ENCODE measurements at regions not wholly inside any gene's neighbourhood (a gene's known extent, or its start where the extent isn't known, plus 50 kb on each side); places are given as distances from the start of the nearest gene placed in this dataset.
"Not testable (repeated sequence)": the region's sequence is repeated elsewhere in the genome, so short reads cannot be mapped to it uniquely, and the experiment has no call there.

- DNase-seq, result no peak
Observed at GRCh38 chr2:75324141-75324540, 124.8 kb upstream of the TACR1 start.

- no peak for DNase-seq
Observed at GRCh38 chr2:75321599-75321922, 122.2 kb upstream of the TACR1 start.

DNA sequence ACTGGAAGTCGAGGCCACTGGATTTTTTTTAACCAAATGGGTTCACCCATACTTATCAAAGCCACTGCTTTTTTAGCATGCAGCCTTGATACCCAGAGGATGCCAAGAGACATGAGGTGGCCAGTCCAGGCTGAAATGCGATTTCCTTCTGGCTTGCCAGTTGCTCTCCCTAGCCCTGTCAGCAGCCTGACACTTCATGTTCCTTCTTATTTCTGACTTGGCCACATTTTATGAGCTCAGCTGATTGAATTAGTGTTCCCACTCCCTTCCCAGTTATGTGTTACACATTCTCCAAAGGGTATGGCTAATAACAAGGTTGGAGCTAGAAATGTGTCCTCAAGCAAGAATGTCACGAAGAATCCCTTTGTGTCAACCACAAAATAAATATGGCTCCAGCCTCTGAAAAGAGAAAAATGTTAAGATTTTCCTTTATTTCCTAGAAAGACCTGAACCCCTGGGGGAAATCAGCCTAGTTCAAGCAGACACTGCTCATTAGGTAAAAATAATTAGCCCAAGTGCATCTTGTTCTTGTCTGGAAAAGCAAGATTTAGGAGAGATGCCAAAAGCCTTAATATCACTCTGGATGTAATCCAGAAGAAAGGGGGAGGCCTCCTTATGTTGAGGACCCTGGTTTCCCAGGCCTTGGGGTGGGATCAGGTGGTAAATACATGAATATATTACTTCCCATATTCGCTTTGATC, 121.7 kb upstream of the TACR1 start:
- DNase-seq, result no peak

- DNase-seq, result no peak
Observed at GRCh38 chr2:75319951-75320350, 120.6 kb upstream of the TACR1 start.

DNA sequence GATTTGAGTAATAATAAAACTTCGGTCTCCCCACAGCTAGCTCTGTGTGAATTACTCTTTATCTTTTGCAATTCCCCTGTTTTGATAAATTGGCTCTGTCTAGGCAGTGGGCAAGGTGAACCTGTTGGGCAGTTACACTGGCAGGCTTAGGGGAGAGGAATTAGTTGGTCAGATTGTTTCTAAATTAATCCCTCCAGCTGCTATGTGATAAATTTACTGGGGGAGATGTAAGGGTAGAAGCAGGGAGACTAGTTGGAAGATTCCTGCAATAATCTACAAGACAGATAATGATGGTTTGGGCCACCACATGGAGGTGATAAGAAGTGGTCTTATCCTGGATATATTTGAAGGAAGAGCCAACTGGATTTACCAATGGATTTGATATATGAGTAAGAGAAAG, 118.5 kb upstream of the TACR1 start:
- no peak for DNase-seq

GRCh38 chr2:75317316-75317715, 118.0 kb upstream of the TACR1 start:
- no peak for DNase-seq

DNA sequence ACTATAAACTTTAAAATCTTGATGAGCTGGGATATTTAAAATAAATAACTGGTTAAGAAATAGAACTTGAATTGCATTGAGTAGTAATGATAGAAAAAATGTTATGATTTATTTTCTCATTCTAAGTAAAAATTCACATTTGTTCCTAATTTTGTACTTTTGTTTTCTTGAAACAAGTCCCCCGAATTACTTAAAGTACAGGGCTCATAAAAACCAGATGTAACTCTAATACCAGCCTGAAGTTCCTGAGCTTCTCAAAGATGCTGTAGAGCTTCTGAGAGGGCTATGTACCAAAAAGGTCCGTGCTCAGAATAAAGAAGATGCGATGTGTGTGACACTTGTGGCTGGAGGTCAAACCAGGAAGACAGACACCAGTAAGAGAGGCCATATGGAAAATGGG, 116.1 kb upstream of the TACR1 start:
- DNase-seq, result no peak

DNA sequence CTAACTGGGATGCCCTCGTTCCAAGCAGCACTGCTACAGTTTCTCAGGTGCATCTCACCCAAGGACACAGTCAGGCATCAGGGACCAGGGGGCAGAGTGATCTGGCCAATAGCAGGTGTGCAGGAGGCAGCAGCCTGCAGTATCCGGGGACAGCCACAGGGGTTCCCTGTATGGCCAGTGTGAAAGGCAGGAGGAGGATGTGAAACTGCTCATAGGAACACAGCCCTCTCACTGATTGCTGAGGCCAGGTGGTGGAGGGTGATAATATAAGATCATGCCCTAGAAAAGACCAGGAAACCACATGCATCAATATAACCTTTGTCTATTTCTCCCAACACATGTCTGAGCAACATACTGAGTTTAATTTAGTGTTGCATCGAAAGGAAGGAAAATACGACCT, 112.7 kb upstream of the TACR1 start:
- no peak for DNase-seq

GRCh38 chr2:75311521-75311920, 112.2 kb upstream of the TACR1 start:
- DNase-seq, result no peak

DNA sequence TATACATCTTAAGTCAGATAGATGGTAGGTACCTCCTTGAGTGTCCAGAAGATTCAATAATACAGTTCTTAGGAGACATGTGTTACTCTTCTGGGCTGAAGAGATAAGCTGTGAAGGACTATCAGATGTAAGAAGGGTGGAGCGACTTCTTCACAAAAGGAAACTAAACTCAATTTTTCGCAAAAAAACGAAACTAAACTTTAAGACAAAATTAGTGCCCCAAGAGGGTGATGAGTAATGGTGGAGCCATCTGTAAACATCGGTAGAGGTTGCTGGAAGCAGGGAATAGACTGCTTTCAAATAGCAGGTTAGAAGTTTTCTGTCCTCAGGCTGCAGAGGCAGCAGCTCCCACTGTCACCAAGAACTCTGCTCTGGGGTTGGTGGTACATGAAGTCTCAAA, 111.6 kb upstream of the TACR1 start:
- no peak for DNase-seq

DNA sequence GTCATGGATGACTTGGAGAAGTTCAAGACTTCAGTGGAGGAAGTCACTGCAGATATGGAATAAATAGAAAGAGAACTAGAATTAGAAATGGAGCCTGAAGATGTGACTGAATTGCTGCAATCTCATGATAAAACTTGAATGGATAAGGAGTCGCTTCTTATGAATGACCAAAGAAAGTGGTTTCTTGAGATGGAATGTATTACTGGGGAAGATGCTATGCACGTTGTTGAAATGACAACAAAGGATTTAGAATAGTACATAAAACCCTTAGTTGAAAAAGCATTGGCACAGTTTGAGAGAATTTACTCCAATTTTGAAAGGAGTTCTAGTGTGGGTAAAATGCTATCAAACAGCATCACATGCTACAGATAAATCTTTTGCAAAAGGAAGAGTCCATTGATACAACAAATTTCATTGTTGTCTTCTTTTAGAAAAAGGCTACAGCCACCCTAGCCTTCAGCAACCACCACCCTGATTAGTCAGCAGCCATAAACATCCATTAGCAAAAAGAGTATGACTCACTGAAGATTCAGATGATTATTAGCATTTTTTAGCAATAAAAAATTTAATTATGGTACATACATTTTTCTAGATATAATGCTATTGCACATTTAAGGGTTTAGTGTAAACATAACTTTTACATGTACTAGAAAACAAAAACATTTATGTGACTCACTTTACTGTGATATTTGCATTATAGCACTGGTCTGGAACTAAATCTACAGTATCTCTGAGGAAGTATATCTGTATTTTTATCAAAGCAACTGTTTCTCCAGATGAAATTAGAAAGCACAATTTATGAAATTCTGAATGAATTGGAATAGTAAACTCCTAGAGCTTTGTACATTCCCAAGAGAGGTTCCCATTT, 110.5 kb upstream of the TACR1 start:
- no peak for DNase-seq

GRCh38 chr2:75303227-75303626, 103.9 kb upstream of the TACR1 start:
- DNase-seq, result no peak

- DNase-seq, result no peak
Observed at GRCh38 chr2:75294362-75294761, 95.0 kb upstream of the TACR1 start.

DNA sequence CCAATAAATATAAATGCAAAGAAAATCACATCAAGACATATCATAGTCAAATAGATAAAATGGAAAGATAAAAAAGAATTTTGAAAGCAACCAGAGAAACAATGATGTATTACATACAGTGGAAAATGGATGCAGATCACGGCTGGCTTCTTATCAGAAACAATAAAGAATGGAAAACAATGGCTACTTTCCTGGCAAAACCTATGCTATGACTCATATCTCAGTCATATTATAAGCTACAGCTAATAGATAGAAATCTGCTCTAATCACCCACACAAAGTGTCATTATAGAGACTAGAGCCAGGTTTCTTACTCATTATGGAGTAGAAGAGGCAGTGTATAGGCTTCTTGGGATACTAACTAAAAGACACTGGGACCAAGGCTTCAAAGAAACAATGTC, 93.5 kb upstream of the TACR1 start:
- DNase-seq, result no peak

DNA sequence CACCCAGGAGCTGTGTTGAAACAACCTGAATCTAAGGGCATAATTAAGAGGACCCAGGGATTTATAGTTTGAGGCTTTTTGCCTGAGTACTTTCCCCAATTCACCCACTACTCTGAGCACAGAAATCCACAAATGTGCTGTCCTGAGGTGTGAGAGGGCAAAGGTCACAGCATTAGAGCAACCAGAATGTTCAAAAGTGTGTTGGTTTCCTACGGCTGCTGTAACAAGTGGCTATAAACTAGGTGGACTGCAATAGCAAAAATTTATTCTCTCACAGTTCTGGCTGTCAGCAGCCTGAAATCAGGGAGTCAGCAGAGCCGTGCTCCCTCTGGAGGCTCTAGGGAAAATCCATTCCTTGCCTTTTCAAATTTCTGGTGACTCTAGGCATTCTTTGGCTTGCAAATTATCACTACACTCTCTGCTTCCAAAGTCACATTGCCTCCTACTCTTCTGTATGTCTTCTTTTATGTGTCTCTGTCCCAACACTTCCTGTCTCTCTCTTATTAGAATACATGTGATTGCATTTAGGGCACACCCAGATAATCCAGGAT, 91.4 kb upstream of the TACR1 start:
- DNase-seq, result no peak

DNA sequence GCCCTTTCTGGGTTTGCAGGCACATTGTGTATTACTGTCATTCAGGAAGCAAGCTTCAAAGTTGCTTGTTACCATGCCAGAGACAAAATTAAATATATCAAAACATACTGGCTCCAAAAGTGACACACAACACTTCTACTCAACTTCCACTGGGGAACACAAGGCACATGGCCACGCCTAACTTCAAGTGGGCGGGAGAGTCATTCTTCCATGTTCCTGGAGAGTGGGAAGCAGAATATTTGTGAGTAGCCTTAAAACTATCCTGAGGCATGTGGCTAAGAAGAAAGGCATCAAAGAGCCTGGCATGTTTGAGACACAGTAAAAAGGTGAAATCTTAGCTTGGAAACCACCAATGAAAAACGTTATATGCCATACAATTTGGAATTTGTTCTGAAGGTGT, 90.5 kb upstream of the TACR1 start:
- DNase-seq, result no peak

DNA sequence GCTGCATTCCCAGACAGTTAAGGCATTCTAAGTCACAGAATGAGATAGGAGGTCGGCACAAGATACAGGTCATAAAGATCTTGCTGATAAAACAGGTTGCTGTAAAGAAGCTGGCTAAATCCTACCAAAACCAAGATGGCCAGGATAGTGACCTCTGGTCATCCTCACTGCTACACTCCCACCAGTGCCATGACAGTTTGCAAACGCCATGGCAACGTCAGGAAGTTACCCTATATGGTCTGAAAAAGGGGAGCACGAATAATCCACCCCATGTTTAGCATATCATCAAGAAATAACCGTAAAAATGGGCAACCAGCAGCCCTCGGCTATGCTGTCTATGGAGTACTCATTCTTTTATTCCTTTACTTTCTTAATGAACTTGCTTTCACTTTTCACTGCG, 89.9 kb upstream of the TACR1 start:
- DNase-seq, result not testable (repeated sequence)

DNA sequence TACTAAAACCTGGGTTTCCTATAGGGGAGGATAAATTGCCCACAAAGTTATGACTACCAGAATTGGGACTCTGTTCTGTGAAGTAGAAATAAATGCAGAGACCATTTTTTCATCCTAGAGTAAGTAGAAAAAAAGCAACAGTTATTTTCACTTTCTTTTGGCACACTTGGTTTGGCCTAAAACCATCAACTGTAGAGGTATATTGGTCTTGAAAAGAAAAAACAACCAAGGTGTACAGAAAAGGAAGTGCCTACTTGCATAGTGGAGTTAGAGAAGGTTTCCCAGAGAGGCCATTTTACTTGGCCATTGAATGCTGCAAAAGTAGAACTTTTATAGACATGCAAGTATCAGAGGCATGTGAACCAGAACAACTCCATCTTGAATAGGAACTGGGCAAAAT, 89.4 kb upstream of the TACR1 start:
- DNase-seq, result no peak

DNA sequence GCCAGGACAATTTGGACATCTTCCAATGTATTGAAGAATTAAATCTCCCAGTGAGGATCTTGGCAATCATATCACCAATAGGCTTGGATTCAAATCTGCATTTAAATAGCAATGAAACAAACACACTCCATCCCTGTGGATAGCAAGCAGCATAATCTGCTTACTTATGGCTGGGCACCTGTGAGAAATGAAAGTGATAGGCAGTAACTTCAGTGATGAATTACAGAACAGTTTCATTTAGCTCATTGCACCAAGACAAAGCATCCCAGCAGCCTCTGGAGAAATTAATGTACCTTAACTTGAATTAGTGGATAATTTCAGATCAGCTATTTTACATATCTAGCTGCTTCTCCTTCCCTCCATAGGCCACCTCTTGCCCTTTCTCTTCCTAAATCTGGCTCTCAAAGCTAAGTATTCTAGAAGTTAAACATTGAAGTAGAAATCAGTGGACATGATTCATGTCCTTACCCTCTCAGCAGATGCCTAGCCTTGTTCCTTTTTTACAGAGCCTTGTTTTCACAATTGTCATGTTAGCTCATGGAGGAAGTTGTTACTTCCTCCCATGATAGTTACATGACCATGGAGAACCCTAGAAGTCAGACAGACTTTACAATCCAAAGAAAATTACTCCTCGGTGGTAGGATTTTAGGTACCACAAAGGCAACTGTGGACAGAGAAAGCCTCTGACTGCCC, 88.5 kb upstream of the TACR1 start:
- no peak for DNase-seq

- no peak for DNase-seq
Observed at GRCh38 chr2:75284345-75284744, 85.0 kb upstream of the TACR1 start.

GRCh38 chr2:75278821-75279379, 79.6 kb upstream of the TACR1 start:
- DNase-seq, result no peak

- DNase-seq, result no peak
Observed at GRCh38 chr2:75278314-75278713, 79.0 kb upstream of the TACR1 start.

DNA sequence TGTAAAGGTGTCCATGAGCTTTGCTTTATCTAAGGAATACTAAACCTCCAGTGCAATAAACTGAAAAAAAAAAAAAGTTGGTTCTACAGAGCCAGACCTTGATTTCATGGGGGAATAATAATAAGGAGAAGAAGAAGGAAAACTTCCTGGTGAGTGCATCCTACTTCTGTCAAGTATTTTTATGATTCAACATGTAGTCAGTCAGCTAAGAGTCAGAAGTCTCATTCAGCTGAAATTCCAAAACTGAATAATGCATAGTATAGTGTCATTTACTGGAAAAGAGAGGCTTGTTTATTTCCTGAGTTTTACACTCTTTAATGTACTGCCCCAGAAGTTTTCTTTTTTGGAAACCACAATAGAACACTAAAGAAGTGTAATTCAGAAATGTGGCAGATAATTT, 77.8 kb upstream of the TACR1 start:
- DNase-seq, result no peak

Measured in NCI-H1417 treated with DMSO at 0.1 percent for 48 hours (cell line).